ENCODE measurements at regions not wholly inside any gene's neighbourhood (a gene's known extent, or its start where the extent isn't known, plus 50 kb on each side); places are given as distances from the start of the nearest gene placed in this dataset.

- Histone ChIP-seq H3K4me3 (ENCODE audit: low read length in 3 of 3) (no peak overlapping the region), H3K4me1 (ENCODE audit: control insufficient read depth in 3 of 3, insufficient read depth in 3 of 3, low read length in 3 of 3) (no peaks in the 10 kb centered on the region), H3K27me3 (ENCODE audit: control insufficient read depth in 3 of 3, insufficient read depth in 3 of 3, low read length in 3 of 3) (no peaks in the 10 kb centered on the region), H3K9me3 (ENCODE audit: control insufficient read depth in 3 of 3, low read length in 3 of 3) (no peaks in the 10 kb centered on the region), H3K9ac (ENCODE audit: low read depth in 1 of 3, low read length in 3 of 3) (no peak overlapping the region), H3K36me3 (ENCODE audit: control insufficient read depth in 3 of 3, insufficient read depth in 3 of 3, low read length in 3 of 3) (no peaks in the 10 kb centered on the region), H3K27ac (ENCODE audit: low read depth, low read length) (no peak overlapping the region)
Measured at GRCh38 chr6:23266536-23266935, 697.2 kb downstream of the HDGFL1 start.

DNA sequence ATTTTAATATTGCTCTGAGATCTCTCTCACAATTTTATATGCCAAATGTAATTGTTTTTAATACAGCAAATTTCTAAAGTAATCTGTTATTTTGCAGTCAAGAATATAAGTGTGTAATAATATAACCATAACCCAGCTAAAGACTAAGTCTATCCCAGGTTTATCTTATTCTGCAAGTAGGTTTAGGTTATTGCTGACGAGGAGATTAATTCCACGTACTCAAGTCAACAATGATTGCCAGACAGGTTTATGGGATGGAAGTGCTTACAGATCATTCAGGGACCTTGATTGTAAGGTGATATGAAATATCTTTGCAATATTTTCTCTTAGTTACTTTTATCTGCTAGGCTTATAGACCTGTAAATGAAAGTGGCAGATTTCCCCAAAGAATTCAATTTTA, 698.3 kb downstream of the HDGFL1 start:
- Histone ChIP-seq H3K27ac (ENCODE audit: low read depth, low read length) (no peak overlapping the region), H3K4me1 (ENCODE audit: control insufficient read depth in 3 of 3, insufficient read depth in 3 of 3, low read length in 3 of 3) (no peaks in the 10 kb centered on the region), H3K9ac (ENCODE audit: low read depth in 1 of 3, low read length in 3 of 3) (no peak overlapping the region), H3K9me3 (ENCODE audit: control insufficient read depth in 3 of 3, low read length in 3 of 3) (no peaks in the 10 kb centered on the region), H3K4me3 (ENCODE audit: low read length in 3 of 3) (no peak overlapping the region), H3K36me3 (ENCODE audit: control insufficient read depth in 3 of 3, insufficient read depth in 3 of 3, low read length in 3 of 3) (no peaks in the 10 kb centered on the region), H3K27me3 (ENCODE audit: control insufficient read depth in 3 of 3, insufficient read depth in 3 of 3, low read length in 3 of 3) (no peaks in the 10 kb centered on the region)

GRCh38 chr6:23268348-23268747, 699.0 kb downstream of the HDGFL1 start:
- no peaks in the 10 kb centered on the region for H3K36me3 ChIP-seq (ENCODE audit: control insufficient read depth in 3 of 3, insufficient read depth in 3 of 3, low read length in 3 of 3)
- no peak overlapping the region for H3K27ac ChIP-seq (ENCODE audit: low read depth, low read length)
- no peak overlapping the region for H3K4me3 ChIP-seq (ENCODE audit: low read length in 3 of 3)
- H3K9ac ChIP-seq (ENCODE audit: low read depth in 1 of 3, low read length in 3 of 3) = no peak overlapping the region
- H3K4me1 ChIP-seq (ENCODE audit: control insufficient read depth in 3 of 3, insufficient read depth in 3 of 3, low read length in 3 of 3) = no peaks in the 10 kb centered on the region
- no peaks in the 10 kb centered on the region for H3K27me3 ChIP-seq (ENCODE audit: control insufficient read depth in 3 of 3, insufficient read depth in 3 of 3, low read length in 3 of 3)
- H3K9me3 ChIP-seq (ENCODE audit: control insufficient read depth in 3 of 3, low read length in 3 of 3) = no peaks in the 10 kb centered on the region

GRCh38 chr6:23269436-23269835, 700.1 kb downstream of the HDGFL1 start:
- no peak overlapping the region for H3K9ac ChIP-seq (ENCODE audit: low read depth in 1 of 3, low read length in 3 of 3)
- H3K36me3 ChIP-seq (ENCODE audit: control insufficient read depth in 3 of 3, insufficient read depth in 3 of 3, low read length in 3 of 3) = no peaks in the 10 kb centered on the region
- no peaks in the 10 kb centered on the region for H3K9me3 ChIP-seq (ENCODE audit: control insufficient read depth in 3 of 3, low read length in 3 of 3)
- no peak overlapping the region for H3K4me3 ChIP-seq (ENCODE audit: low read length in 3 of 3)
- no peaks in the 10 kb centered on the region for H3K27me3 ChIP-seq (ENCODE audit: control insufficient read depth in 3 of 3, insufficient read depth in 3 of 3, low read length in 3 of 3)
- no peak overlapping the region for H3K27ac ChIP-seq (ENCODE audit: low read depth, low read length)
- no peaks in the 10 kb centered on the region for H3K4me1 ChIP-seq (ENCODE audit: control insufficient read depth in 3 of 3, insufficient read depth in 3 of 3, low read length in 3 of 3)

DNA sequence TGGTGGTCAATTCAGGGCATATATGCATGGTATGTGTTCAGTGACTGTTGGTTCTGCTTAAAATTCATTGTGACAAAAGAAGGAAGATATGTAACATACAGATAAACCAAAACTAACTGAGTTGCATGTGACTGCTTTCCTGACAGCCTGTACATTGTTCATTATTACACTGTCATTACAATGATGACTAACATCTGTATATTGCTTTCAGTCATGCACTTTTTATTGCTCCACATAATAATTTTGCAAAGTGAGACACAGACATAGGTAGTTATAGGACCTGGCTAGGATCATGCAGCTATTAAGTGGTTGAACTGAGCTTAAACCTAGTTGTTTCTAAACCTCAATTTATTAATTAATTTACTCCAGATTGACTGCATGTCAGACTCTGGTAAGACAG, 703.2 kb downstream of the HDGFL1 start:
- Histone ChIP-seq H3K27ac (ENCODE audit: low read depth, low read length) (no peak overlapping the region), H3K9ac (ENCODE audit: low read depth in 1 of 3, low read length in 3 of 3) (no peak overlapping the region), H3K36me3 (ENCODE audit: control insufficient read depth in 3 of 3, insufficient read depth in 3 of 3, low read length in 3 of 3) (no peaks in the 10 kb centered on the region), H3K4me3 (ENCODE audit: low read length in 3 of 3) (no peak overlapping the region), H3K4me1 (ENCODE audit: control insufficient read depth in 3 of 3, insufficient read depth in 3 of 3, low read length in 3 of 3) (no peaks in the 10 kb centered on the region), H3K9me3 (ENCODE audit: control insufficient read depth in 3 of 3, low read length in 3 of 3) (no peaks in the 10 kb centered on the region), H3K27me3 (ENCODE audit: control insufficient read depth in 3 of 3, insufficient read depth in 3 of 3, low read length in 3 of 3) (no peaks in the 10 kb centered on the region)

DNA sequence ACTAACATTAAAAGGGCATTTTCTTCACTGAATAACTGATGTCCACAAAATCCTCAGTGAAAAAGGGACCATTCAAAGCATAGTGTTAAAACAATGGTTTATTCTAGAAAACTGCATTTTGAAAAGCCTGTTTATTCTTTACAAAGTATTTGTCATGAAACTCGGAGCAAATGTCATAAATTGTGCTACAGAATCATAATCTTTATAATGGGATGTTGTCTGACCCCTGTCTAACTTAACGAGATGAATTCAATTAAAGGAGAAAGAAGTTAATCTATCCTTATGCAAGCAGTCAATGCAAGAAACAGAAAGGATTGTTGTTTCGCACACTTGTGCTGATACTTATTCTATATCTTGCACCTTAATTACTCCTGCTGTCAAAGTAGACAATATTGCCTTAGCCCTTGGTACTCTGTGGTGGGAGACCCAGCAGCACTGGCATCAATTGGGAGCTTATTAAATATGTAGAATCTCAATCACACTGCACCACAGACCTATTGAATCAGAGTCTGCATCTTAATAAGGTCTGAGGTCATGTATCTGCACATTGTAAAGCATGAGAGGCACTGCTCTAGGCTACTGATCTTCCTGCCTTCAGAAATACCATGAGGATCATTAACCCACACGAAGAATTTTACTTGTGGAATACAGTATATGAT, 708.3 kb downstream of the HDGFL1 start:
- Histone ChIP-seq H3K9ac (ENCODE audit: low read depth in 1 of 3, low read length in 3 of 3) (no peak overlapping the region), H3K36me3 (ENCODE audit: control insufficient read depth in 3 of 3, insufficient read depth in 3 of 3, low read length in 3 of 3) (no peaks in the 10 kb centered on the region), H3K27ac (ENCODE audit: low read depth, low read length) (no peak overlapping the region), H3K4me3 (ENCODE audit: low read length in 3 of 3) (no peak overlapping the region), H3K27me3 (ENCODE audit: control insufficient read depth in 3 of 3, insufficient read depth in 3 of 3, low read length in 3 of 3) (no peaks in the 10 kb centered on the region), H3K9me3 (ENCODE audit: control insufficient read depth in 3 of 3, low read length in 3 of 3) (no peaks in the 10 kb centered on the region), H3K4me1 (ENCODE audit: control insufficient read depth in 3 of 3, insufficient read depth in 3 of 3, low read length in 3 of 3) (no peaks in the 10 kb centered on the region)

GRCh38 chr6:23278180-23278532, 708.8 kb downstream of the HDGFL1 start:
- Histone ChIP-seq H3K9me3 (ENCODE audit: control insufficient read depth in 3 of 3, low read length in 3 of 3) (no peaks in the 10 kb centered on the region), H3K4me1 (ENCODE audit: control insufficient read depth in 3 of 3, insufficient read depth in 3 of 3, low read length in 3 of 3) (no peaks in the 10 kb centered on the region), H3K36me3 (ENCODE audit: control insufficient read depth in 3 of 3, insufficient read depth in 3 of 3, low read length in 3 of 3) (no peaks in the 10 kb centered on the region), H3K27ac (ENCODE audit: low read depth, low read length) (no peak overlapping the region), H3K4me3 (ENCODE audit: low read length in 3 of 3) (no peak overlapping the region), H3K9ac (ENCODE audit: low read depth in 1 of 3, low read length in 3 of 3) (no peak overlapping the region), H3K27me3 (ENCODE audit: control insufficient read depth in 3 of 3, insufficient read depth in 3 of 3, low read length in 3 of 3) (no peaks in the 10 kb centered on the region)

- Histone ChIP-seq H3K4me1 (ENCODE audit: control insufficient read depth in 3 of 3, insufficient read depth in 3 of 3, low read length in 3 of 3) (no peaks in the 10 kb centered on the region), H3K4me3 (ENCODE audit: low read length in 3 of 3) (no peak overlapping the region), H3K36me3 (ENCODE audit: control insufficient read depth in 3 of 3, insufficient read depth in 3 of 3, low read length in 3 of 3) (no peaks in the 10 kb centered on the region), H3K9ac (ENCODE audit: low read depth in 1 of 3, low read length in 3 of 3) (no peak overlapping the region), H3K27ac (ENCODE audit: low read depth, low read length) (no peak overlapping the region), H3K27me3 (ENCODE audit: control insufficient read depth in 3 of 3, insufficient read depth in 3 of 3, low read length in 3 of 3) (no peaks in the 10 kb centered on the region), H3K9me3 (ENCODE audit: control insufficient read depth in 3 of 3, low read length in 3 of 3) (no peaks in the 10 kb centered on the region)
Measured at GRCh38 chr6:23280437-23280836, 711.1 kb downstream of the HDGFL1 start.

- Histone ChIP-seq H3K27me3 (ENCODE audit: control insufficient read depth in 3 of 3, insufficient read depth in 3 of 3, low read length in 3 of 3) (no peaks in the 10 kb centered on the region), H3K4me1 (ENCODE audit: control insufficient read depth in 3 of 3, insufficient read depth in 3 of 3, low read length in 3 of 3) (no peaks in the 10 kb centered on the region), H3K27ac (ENCODE audit: low read depth, low read length) (no peak overlapping the region), H3K4me3 (ENCODE audit: low read length in 3 of 3) (no peak overlapping the region), H3K9ac (ENCODE audit: low read depth in 1 of 3, low read length in 3 of 3) (no peak overlapping the region), H3K36me3 (ENCODE audit: control insufficient read depth in 3 of 3, insufficient read depth in 3 of 3, low read length in 3 of 3) (no peaks in the 10 kb centered on the region), H3K9me3 (ENCODE audit: control insufficient read depth in 3 of 3, low read length in 3 of 3) (no peaks in the 10 kb centered on the region)
Measured at GRCh38 chr6:23282252-23283021, 713.1 kb downstream of the HDGFL1 start.

GRCh38 chr6:23293653-23294052, 724.3 kb downstream of the HDGFL1 start:
- no peaks in the 10 kb centered on the region for H3K36me3 ChIP-seq (ENCODE audit: control insufficient read depth in 3 of 3, insufficient read depth in 3 of 3, low read length in 3 of 3)
- no peak overlapping the region for H3K4me3 ChIP-seq (ENCODE audit: low read length in 3 of 3)

More at GRCh38 chr6:23293653-23294052, 724.3 kb downstream of the HDGFL1 start:
- no peaks in the 10 kb centered on the region for H3K4me1 ChIP-seq (ENCODE audit: control insufficient read depth in 3 of 3, insufficient read depth in 3 of 3, low read length in 3 of 3)
- H3K27me3 ChIP-seq (ENCODE audit: control insufficient read depth in 3 of 3, insufficient read depth in 3 of 3, low read length in 3 of 3) = no peaks in the 10 kb centered on the region
- no peak overlapping the region for H3K9ac ChIP-seq (ENCODE audit: low read depth in 1 of 3, low read length in 3 of 3)
- no peaks in the 10 kb centered on the region for H3K9me3 ChIP-seq (ENCODE audit: control insufficient read depth in 3 of 3, low read length in 3 of 3)
- H3K27ac ChIP-seq (ENCODE audit: low read depth, low read length) = no peak overlapping the region
